ENCODE measurements at regions not wholly inside any gene's neighbourhood (a gene's known extent, or its start where the extent isn't known, plus 50 kb on each side); places are given as distances from the start of the nearest gene placed in this dataset.

- TF ChIP-seq CTCF (IDR thresholded peaks at IDR 0.05; ENCODE audit: insufficient read depth, low read depth, low read length) (no peak), EZH2 (IDR thresholded peaks at IDR 0.05; ENCODE audit: insufficient read depth, low read length) (no peak)
These were observed 1343.0 kb upstream of the SLC39A10 start for GRCh38 chr2:194314042-194314441.
